ENCODE measurements at regions not wholly inside any gene's neighbourhood (a gene's known extent, or its start where the extent isn't known, plus 50 kb on each side); places are given as distances from the start of the nearest gene placed in this dataset.
"Not testable (repeated sequence)": the region's sequence is repeated elsewhere in the genome, so short reads cannot be mapped to it uniquely, and the experiment has no call there.

DNA sequence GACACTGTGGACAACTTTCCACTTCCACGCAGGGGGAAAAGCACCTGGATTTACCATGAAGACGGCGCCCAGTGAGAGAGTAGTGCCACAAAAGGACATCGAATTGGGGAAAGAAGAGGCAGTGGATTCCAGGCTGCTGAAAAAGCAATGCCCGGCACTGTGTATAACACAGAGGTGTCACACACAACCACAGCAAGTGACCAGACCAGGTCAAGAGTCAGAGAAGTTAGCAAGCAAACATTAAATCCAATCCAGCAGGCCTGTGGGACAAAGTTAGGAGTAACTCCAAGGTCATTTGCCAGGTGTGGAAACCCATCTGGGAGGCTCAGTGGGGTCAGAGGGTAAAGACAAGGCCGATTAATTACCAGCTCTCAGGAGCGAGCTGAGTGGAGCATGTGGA, 227.6 kb downstream of the BCL2L11 start:
- TF ChIP-seq, protein P1, sequence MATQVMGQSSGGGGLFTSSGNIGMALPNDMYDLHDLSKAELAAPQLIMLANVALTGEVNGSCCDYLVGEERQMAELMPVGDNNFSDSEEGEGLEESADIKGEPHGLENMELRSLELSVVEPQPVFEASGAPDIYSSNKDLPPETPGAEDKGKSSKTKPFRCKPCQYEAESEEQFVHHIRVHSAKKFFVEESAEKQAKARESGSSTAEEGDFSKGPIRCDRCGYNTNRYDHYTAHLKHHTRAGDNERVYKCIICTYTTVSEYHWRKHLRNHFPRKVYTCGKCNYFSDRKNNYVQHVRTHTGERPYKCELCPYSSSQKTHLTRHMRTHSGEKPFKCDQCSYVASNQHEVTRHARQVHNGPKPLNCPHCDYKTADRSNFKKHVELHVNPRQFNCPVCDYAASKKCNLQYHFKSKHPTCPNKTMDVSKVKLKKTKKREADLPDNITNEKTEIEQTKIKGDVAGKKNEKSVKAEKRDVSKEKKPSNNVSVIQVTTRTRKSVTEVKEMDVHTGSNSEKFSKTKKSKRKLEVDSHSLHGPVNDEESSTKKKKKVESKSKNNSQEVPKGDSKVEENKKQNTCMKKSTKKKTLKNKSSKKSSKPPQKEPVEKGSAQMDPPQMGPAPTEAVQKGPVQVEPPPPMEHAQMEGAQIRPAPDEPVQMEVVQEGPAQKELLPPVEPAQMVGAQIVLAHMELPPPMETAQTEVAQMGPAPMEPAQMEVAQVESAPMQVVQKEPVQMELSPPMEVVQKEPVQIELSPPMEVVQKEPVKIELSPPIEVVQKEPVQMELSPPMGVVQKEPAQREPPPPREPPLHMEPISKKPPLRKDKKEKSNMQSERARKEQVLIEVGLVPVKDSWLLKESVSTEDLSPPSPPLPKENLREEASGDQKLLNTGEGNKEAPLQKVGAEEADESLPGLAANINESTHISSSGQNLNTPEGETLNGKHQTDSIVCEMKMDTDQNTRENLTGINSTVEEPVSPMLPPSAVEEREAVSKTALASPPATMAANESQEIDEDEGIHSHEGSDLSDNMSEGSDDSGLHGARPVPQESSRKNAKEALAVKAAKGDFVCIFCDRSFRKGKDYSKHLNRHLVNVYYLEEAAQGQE (IDR thresholded peaks at IDR 0.05; ENCODE audit: insufficient read depth in 1 of 2, low read depth in 2 of 2, low read length in 1 of 2): not testable (repeated sequence)
- TF ChIP-seq, protein P2, sequence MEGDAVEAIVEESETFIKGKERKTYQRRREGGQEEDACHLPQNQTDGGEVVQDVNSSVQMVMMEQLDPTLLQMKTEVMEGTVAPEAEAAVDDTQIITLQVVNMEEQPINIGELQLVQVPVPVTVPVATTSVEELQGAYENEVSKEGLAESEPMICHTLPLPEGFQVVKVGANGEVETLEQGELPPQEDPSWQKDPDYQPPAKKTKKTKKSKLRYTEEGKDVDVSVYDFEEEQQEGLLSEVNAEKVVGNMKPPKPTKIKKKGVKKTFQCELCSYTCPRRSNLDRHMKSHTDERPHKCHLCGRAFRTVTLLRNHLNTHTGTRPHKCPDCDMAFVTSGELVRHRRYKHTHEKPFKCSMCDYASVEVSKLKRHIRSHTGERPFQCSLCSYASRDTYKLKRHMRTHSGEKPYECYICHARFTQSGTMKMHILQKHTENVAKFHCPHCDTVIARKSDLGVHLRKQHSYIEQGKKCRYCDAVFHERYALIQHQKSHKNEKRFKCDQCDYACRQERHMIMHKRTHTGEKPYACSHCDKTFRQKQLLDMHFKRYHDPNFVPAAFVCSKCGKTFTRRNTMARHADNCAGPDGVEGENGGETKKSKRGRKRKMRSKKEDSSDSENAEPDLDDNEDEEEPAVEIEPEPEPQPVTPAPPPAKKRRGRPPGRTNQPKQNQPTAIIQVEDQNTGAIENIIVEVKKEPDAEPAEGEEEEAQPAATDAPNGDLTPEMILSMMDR (IDR thresholded peaks at IDR 0.05): not testable (repeated sequence)
- not testable (repeated sequence) for TF ChIP-seq POLR2AphosphoS5 (IDR thresholded peaks at IDR 0.05; ENCODE audit: low read depth, low read length); SIN3A (IDR thresholded peaks at IDR 0.05; ENCODE audit: borderline replicate concordance, insufficient read depth, low read depth, low read length)
